Left ventricle myocardium superior (tissue), 1 donor: ENCODE measurements at regions not wholly inside any gene's neighbourhood (a gene's known extent, or its start where the extent isn't known, plus 50 kb on each side); places are given as distances from the start of the nearest gene placed in this dataset.

Source experiments
- ATAC-seq: fragments of 200-7000 bp; cut with Tn5 transposase; one replicate; pipeline ENCODE4 v1.9.1; 2020; ENCODE audit warnings: mild to moderate bottlenecking, moderate library complexity
- DNase-seq: peaks from one replicate; pipeline ENCODE4 v3.0.0-alpha.2; 2020
- intact Hi-C: fragments of 100-400 bp; cut with micrococcal nuclease; formaldehyde crosslinking; loops from one replicate; pipeline ENCODE4 v1.11.0; 2022
- donor health status: DM: no; HTN: yes; CAD: no; lungs with severe emphysema.

GRCh38 chr18:78102135-78102534 lies 852.5 kb downstream of the GALR1 start:
- ATAC-seq (no peak), DNase-seq (no peak)
- intact Hi-C loops, result no loop called here

GRCh38 chr18:78105611-78106010 lies 856.0 kb downstream of the GALR1 start:
- intact Hi-C loops, result no loop called here
- DNase-seq (no peak), ATAC-seq (no peak)

- DNase-seq (no peak), ATAC-seq (no peak)
- intact Hi-C loops, result no loop called here
Measured at GRCh38 chr18:78106946-78107345, 857.3 kb downstream of the GALR1 start.

- intact Hi-C loops, result no loop called here
- DNase-seq, result no peak
Measured at GRCh38 chr18:78107363-78107762, 857.7 kb downstream of the GALR1 start.

GRCh38 chr18:78108554-78108953 lies 858.9 kb downstream of the GALR1 start:
- intact Hi-C loops, result no loop called here
- no peak for ATAC-seq
- DNase-seq, result no peak

More at GRCh38 chr18:78107363-78107762, 857.7 kb downstream of the GALR1 start:
- no peak for ATAC-seq

- intact Hi-C loops, result no loop called here
- no peak for ATAC-seq
- DNase-seq, result no peak
Measured at GRCh38 chr18:78113136-78113939, 863.7 kb downstream of the GALR1 start.

- DNase-seq (no peak), ATAC-seq (no peak)
- intact Hi-C loops, result no loop called here
Measured at GRCh38 chr18:78113940-78114251, 864.2 kb downstream of the GALR1 start.

GRCh38 chr18:78115896-78116561 lies 863.6 kb upstream of the SALL3 start:
- ATAC-seq, result no peak
- no peak for DNase-seq

GRCh38 chr18:78123144-78123909 lies 856.3 kb upstream of the SALL3 start:
- DNase-seq, result no peak
- intact Hi-C loops, result no loop called here
- ATAC-seq, result peak; percentile 38

More at GRCh38 chr18:78115896-78116561, 863.6 kb upstream of the SALL3 start:
- intact Hi-C loops, result no loop called here

- ATAC-seq, result peak; percentile 44
- DNase-seq, result no peak
- intact Hi-C loops, result no loop called here
Measured at GRCh38 chr18:78123926-78124797, 855.5 kb upstream of the SALL3 start.

GRCh38 chr18:78125206-78125896 lies 854.3 kb upstream of the SALL3 start:
- ATAC-seq (no peak), DNase-seq (no peak)
- intact Hi-C loops, result no loop called here

GRCh38 chr18:78126106-78126505 lies 853.5 kb upstream of the SALL3 start:
- no peak for ATAC-seq
- intact Hi-C loops, result no loop called here

GRCh38 chr18:78126536-78126935 lies 853.1 kb upstream of the SALL3 start:
- DNase-seq, result no peak
- no peak for ATAC-seq
- intact Hi-C loops, result no loop called here

More at GRCh38 chr18:78126106-78126505, 853.5 kb upstream of the SALL3 start:
- DNase-seq, result no peak

- DNase-seq (no peak), ATAC-seq (no peak)
- intact Hi-C loops, result no loop called here
Measured at GRCh38 chr18:78127041-78127440, 852.6 kb upstream of the SALL3 start.

GRCh38 chr18:78128004-78128403 lies 851.6 kb upstream of the SALL3 start:
- intact Hi-C loops, result no loop called here
- ATAC-seq, result no peak
- DNase-seq, result no peak

- no peak for ATAC-seq
- intact Hi-C loops, result no loop called here
- no peak for DNase-seq
Measured at GRCh38 chr18:78129260-78129659, 850.4 kb upstream of the SALL3 start.

GRCh38 chr18:78130232-78131195 lies 849.1 kb upstream of the SALL3 start:
- DNase-seq, result no peak
- intact Hi-C loops, result no loop called here
- ATAC-seq, result no peak

GRCh38 chr18:78133729-78134128 lies 845.9 kb upstream of the SALL3 start:
- intact Hi-C loops, result no loop called here
- ATAC-seq (no peak), DNase-seq (no peak)
